ENCODE measurements at regions not wholly inside any gene's neighbourhood (a gene's known extent, or its start where the extent isn't known, plus 50 kb on each side); places are given as distances from the start of the nearest gene placed in this dataset.

DNA sequence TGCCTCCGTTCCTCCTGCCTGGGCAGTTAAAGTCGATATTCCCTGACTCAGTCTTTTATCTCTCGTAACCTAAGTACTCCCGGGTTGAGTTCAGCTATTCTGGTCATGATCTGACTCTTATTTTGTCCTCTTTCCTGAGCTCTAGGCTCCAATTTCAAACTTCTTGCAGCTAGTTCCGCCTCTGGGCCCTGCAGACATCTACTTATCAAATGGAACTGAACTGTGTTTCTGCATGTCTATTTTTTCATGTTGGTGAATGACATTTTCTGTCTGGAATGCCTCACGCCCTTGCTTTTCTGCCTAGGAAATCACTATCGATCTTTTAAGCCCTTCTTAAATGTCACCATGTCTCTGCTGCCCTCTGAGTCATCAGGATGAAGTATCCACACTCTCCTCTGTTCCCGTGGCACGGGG lies 101.5 kb downstream of the VAPA start:
- no peak for FAIRE-seq
- TF ChIP-seq, protein P1, sequence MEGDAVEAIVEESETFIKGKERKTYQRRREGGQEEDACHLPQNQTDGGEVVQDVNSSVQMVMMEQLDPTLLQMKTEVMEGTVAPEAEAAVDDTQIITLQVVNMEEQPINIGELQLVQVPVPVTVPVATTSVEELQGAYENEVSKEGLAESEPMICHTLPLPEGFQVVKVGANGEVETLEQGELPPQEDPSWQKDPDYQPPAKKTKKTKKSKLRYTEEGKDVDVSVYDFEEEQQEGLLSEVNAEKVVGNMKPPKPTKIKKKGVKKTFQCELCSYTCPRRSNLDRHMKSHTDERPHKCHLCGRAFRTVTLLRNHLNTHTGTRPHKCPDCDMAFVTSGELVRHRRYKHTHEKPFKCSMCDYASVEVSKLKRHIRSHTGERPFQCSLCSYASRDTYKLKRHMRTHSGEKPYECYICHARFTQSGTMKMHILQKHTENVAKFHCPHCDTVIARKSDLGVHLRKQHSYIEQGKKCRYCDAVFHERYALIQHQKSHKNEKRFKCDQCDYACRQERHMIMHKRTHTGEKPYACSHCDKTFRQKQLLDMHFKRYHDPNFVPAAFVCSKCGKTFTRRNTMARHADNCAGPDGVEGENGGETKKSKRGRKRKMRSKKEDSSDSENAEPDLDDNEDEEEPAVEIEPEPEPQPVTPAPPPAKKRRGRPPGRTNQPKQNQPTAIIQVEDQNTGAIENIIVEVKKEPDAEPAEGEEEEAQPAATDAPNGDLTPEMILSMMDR (IDR thresholded peaks at IDR 0.05; ENCODE audit: insufficient read depth, missing control alignments): no peak
- DNase-seq (ENCODE audit: insufficient read length, low spot score): no peak

DNA sequence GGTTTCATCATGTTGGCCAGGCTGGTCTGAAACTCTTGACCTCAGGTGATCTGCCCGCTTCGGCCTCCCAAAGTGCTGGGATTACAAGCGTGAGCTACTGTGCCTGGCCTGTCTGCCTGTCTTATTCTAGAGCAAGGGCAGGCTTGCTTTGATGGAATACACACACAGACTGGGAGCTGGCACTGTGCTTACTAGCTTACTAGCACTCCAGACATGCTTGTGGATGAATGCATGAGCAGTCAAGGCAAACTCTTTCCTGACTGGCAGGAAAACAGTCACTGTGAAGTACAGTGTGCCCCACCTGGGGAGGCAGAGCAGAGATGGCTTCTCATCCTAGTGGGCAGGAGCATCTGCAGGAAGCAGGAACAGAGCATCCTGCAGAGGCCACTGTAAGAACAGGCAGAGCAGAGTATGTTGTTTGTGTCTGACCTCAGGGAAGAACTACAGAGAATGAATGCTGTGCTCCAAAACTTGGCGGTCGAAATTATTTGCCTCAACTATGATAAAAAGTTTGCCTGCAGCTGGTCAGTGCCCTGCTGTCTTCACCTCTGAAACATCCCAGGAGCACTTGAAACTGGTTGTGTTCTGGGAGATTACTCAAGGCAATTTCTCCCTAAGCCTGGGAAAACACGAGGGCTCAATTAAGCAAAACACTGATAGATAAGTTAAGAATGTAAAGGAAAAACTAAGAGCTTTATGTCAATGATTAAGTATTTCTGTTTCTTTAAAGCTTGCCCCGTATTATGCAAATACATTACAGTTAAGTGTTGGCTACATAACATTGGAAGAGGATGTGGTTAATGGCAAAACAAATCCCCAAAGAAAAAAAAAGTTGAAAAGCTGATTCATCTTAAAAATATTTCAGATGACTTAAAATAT lies 102.4 kb downstream of the VAPA start:
- no peak for DNase-seq (ENCODE audit: insufficient read length, low spot score)
- no peak for FAIRE-seq
- TF ChIP-seq, protein P1 (IDR thresholded peaks at IDR 0.05; ENCODE audit: insufficient read depth, missing control alignments): no peak

DNA sequence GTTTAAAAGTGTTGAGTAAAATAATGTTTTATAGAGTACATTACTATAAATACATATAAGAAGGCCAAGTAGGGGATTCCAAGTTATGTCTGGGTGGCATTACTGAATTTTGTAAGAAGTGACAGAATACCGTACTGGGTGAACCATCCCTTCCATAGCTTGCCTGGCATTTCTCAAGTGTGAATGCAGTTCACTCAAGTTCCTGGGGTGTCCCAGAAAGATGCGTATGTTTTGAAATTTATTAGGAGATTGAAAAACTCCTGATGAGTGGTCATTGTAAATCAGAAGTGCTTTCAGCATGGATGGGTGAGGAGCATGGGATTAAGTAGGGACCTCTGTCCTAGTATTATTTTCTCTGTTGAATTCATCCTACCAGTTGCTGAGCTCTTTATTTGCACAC lies 103.2 kb downstream of the VAPA start:
- TF ChIP-seq, protein P1 (IDR thresholded peaks at IDR 0.05; ENCODE audit: insufficient read depth, missing control alignments): no peak
- FAIRE-seq (no peak), DNase-seq (ENCODE audit: insufficient read length, low spot score) (no peak)

DNA sequence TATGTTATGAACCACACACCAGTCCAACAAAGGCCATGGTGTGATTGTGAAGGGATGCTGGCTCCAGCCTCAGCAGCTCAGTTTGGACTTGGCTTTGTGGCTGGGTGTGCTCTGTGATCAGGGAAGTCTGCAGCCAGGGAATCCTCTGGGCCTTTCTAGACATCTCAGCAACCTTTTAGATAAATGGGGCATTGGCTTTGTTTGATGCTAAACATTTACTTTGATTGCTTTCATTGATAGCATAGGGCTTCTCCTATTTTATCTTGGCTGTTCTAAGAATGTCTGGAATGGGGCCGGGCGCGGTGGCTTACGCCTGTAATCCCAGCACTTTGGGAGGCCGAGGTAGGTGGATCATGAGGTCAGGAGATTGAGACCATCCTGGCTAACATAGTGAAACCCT lies 104.5 kb downstream of the VAPA start:
- TF ChIP-seq, protein P1 (IDR thresholded peaks at IDR 0.05; ENCODE audit: insufficient read depth, missing control alignments): no peak

DNA sequence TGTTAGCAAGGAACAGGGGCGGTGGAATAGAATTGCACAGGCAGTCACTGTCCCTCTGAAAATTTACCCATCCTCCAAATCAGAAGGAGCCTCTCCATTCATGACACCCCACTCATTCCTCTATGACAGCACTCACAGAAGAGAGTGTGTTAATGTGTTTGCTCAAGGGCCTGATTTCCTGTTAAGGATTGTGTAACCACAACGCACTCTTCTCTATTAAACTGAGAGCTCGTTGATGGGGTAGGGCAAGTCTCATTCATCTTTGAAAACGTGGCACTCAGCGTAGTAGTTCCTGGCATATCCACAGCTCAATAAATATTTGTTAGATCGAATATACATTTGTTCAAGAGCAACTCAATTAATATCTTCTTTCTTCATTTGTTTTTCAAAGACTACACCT lies 106.4 kb downstream of the VAPA start:
- DNase-seq (ENCODE audit: insufficient read length, low spot score): no peak
- no peak for FAIRE-seq
- TF ChIP-seq, protein P1 (IDR thresholded peaks at IDR 0.05; ENCODE audit: insufficient read depth, missing control alignments): no peak

More for the DNA sequence above, 104.5 kb downstream of the VAPA start:
- FAIRE-seq (no peak), DNase-seq (ENCODE audit: insufficient read length, low spot score) (no peak)

DNA sequence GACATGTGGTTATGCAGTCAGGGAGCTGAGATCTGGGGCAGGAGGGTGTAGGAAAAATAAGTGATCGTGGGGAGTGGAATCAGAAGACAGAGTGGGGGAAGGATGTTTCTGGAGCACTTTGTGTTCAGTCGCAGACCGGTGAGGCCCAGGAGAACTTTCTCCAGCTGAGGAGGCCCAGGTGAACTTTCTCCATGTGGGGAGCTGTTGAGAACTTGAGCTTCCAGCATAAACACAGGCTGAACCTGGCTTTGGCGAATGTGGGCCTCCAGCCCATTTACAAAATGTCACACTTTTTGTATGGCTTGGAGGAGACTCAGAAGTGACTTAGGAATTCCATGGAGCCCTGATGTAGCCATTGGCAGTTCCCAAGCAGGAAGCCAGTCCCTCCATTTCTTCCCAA lies 108.5 kb downstream of the VAPA start:
- no peak for DNase-seq (ENCODE audit: insufficient read length, low spot score)
- TF ChIP-seq, protein P1 (IDR thresholded peaks at IDR 0.05; ENCODE audit: insufficient read depth, missing control alignments): no peak
- FAIRE-seq: no peak

Measured in D721Med (cell line).